ENCODE measurements at regions not wholly inside any gene's neighbourhood (a gene's known extent, or its start where the extent isn't known, plus 50 kb on each side); places are given as distances from the start of the nearest gene placed in this dataset.
"Not testable (repeated sequence)": the region's sequence is repeated elsewhere in the genome, so short reads cannot be mapped to it uniquely, and the experiment has no call there.

- Mint-ChIP-seq H3K27ac (no peak overlapping the region), H3K4me1 (no peaks in the 10 kb centered on the region), H3K27me3 (no peaks in the 10 kb centered on the region), H3K4me3 (no peak overlapping the region), H3K9me3 (no peaks in the 10 kb centered on the region), H3K36me3 (no peaks in the 10 kb centered on the region)
- Histone ChIP-seq H3K27ac (ENCODE audit: low read depth, low read length) (no peak overlapping the region), H3K4me1 (ENCODE audit: insufficient read depth, low read length) (no peaks in the 10 kb centered on the region), H3K27me3 (ENCODE audit: insufficient read depth, low read length) (no peaks in the 10 kb centered on the region), H3K36me3 (ENCODE audit: insufficient read depth, low read length) (no peaks in the 10 kb centered on the region), H3K9me3 (ENCODE audit: control insufficient read depth in 1 of 2, low read length in 2 of 2) (no peaks in the 10 kb centered on the region), H3K4me3 (ENCODE audit: low read length in 2 of 2) (no peak overlapping the region)
- no peak for DNase-seq
- intact Hi-C loops (cut with micrococcal nuclease), result no loop called here
- ChIA-PET CTCF (ENCODE audit: partially characterized antibody) (no interaction called here), POLR2A (ENCODE audit: partially characterized antibody) (no interaction called here)
These were observed 1168.6 kb upstream of the ALCAM start for GRCh38 chr3:104198131-104198530.

GRCh38 chr3:104206925-104207324 is 1159.8 kb upstream of the ALCAM start:
- Mint-ChIP-seq H3K4me1 (no peaks in the 10 kb centered on the region), H3K27me3 (no peaks in the 10 kb centered on the region), H3K4me3 (no peak overlapping the region), H3K27ac (no peak overlapping the region), H3K9me3 (peaks cover 0 to 2% (median 0%) of the 10 kb centered on the region in 8 donors), H3K36me3 (no peaks in the 10 kb centered on the region)
- H3K36me3 ChIP-seq (ENCODE audit: insufficient read depth, low read length), result no peaks in the 10 kb centered on the region
- intact Hi-C loops (cut with micrococcal nuclease), result no loop called here
- ChIA-PET CTCF (ENCODE audit: partially characterized antibody) (no interaction called here), POLR2A (ENCODE audit: partially characterized antibody) (no interaction called here)
- H3K4me3 ChIP-seq (ENCODE audit: low read length in 2 of 2), result no peak overlapping the region
- H3K9me3 ChIP-seq (ENCODE audit: control insufficient read depth in 1 of 2, low read length in 2 of 2), result no peaks in the 10 kb centered on the region
- H3K27ac ChIP-seq (ENCODE audit: low read depth, low read length), result no peak overlapping the region
- no peaks in the 10 kb centered on the region for H3K27me3 ChIP-seq (ENCODE audit: insufficient read depth, low read length)
- H3K4me1 ChIP-seq (ENCODE audit: insufficient read depth, low read length), result no peaks in the 10 kb centered on the region
- no peak for DNase-seq

- Mint-ChIP-seq H3K27ac (no peak overlapping the region), H3K27me3 (no peaks in the 10 kb centered on the region), H3K9me3 (peaks cover 0 to 2% (median 0%) of the 10 kb centered on the region in 8 donors), H3K4me1 (no peaks in the 10 kb centered on the region), H3K36me3 (no peaks in the 10 kb centered on the region), H3K4me3 (no peak overlapping the region)
- POLR2A ChIA-PET (ENCODE audit: partially characterized antibody), result no interaction called here
- Histone ChIP-seq H3K9me3 (ENCODE audit: control insufficient read depth in 1 of 2, low read length in 2 of 2) (no peaks in the 10 kb centered on the region), H3K4me1 (ENCODE audit: insufficient read depth, low read length) (no peaks in the 10 kb centered on the region), H3K36me3 (ENCODE audit: insufficient read depth, low read length) (no peaks in the 10 kb centered on the region), H3K27me3 (ENCODE audit: insufficient read depth, low read length) (no peaks in the 10 kb centered on the region), H3K4me3 (ENCODE audit: low read length in 2 of 2) (no peak overlapping the region), H3K27ac (ENCODE audit: low read depth, low read length) (no peak overlapping the region)
- intact Hi-C loops (cut with micrococcal nuclease), result no loop called here
- CTCF ChIA-PET (ENCODE audit: partially characterized antibody), result no interaction called here
- DNase-seq, result no peak
These were observed 1152.4 kb upstream of the ALCAM start for GRCh38 chr3:104214277-104214676.

- Mint-ChIP-seq H3K4me3 (no peak overlapping the region), H3K4me1 (no peaks in the 10 kb centered on the region), H3K9me3 (peaks cover 0 to 2% (median 0%) of the 10 kb centered on the region in 8 donors), H3K27ac (no peak overlapping the region), H3K36me3 (no peaks in the 10 kb centered on the region), H3K27me3 (no peaks in the 10 kb centered on the region)
- no peak for DNase-seq
- no peaks in the 10 kb centered on the region for H3K9me3 ChIP-seq (ENCODE audit: control insufficient read depth in 1 of 2, low read length in 2 of 2)
- no peak overlapping the region for H3K27ac ChIP-seq (ENCODE audit: low read depth, low read length)
- H3K27me3 ChIP-seq (ENCODE audit: insufficient read depth, low read length), result no peaks in the 10 kb centered on the region
- ChIA-PET CTCF (ENCODE audit: partially characterized antibody) (no interaction called here), POLR2A (ENCODE audit: partially characterized antibody) (no interaction called here)
- H3K4me1 ChIP-seq (ENCODE audit: insufficient read depth, low read length), result no peaks in the 10 kb centered on the region
- no peak overlapping the region for H3K4me3 ChIP-seq (ENCODE audit: low read length in 2 of 2)
- intact Hi-C loops (cut with micrococcal nuclease), result no loop called here
- H3K36me3 ChIP-seq (ENCODE audit: insufficient read depth, low read length), result no peaks in the 10 kb centered on the region
These were observed 1151.8 kb upstream of the ALCAM start for GRCh38 chr3:104214937-104215336.

GRCh38 chr3:104219046-104219445 is 1147.7 kb upstream of the ALCAM start:
- H3K36me3 ChIP-seq (ENCODE audit: insufficient read depth, low read length); H3K4me3 Mint-ChIP-seq; H3K4me1 ChIP-seq (ENCODE audit: insufficient read depth, low read length); H3K27ac Mint-ChIP-seq; DNase-seq; H3K4me1 Mint-ChIP-seq; H3K27ac ChIP-seq (ENCODE audit: low read depth, low read length); intact Hi-C loops (cut with micrococcal nuclease); H3K27me3 ChIP-seq (ENCODE audit: insufficient read depth, low read length); CTCF ChIA-PET (ENCODE audit: partially characterized antibody); H3K27me3 Mint-ChIP-seq; H3K9me3 ChIP-seq (ENCODE audit: control insufficient read depth in 1 of 2, low read length in 2 of 2); POLR2A ChIA-PET (ENCODE audit: partially characterized antibody); H3K4me3 ChIP-seq (ENCODE audit: low read length in 2 of 2); H3K36me3 Mint-ChIP-seq: not testable (repeated sequence)
- H3K9me3 Mint-ChIP-seq, result peaks cover 0 to 13% (median 2%) of the 10 kb centered on the region in 8 donors

- Histone ChIP-seq H3K27ac (ENCODE audit: low read depth, low read length) (no peak overlapping the region), H3K4me3 (ENCODE audit: low read length in 2 of 2) (no peak overlapping the region), H3K36me3 (ENCODE audit: insufficient read depth, low read length) (no peaks in the 10 kb centered on the region), H3K27me3 (ENCODE audit: insufficient read depth, low read length) (no peaks in the 10 kb centered on the region), H3K9me3 (ENCODE audit: control insufficient read depth in 1 of 2, low read length in 2 of 2) (no peaks in the 10 kb centered on the region), H3K4me1 (ENCODE audit: insufficient read depth, low read length) (no peaks in the 10 kb centered on the region)
- ChIA-PET POLR2A (ENCODE audit: partially characterized antibody) (no interaction called here), CTCF (ENCODE audit: partially characterized antibody) (no interaction called here)
- Mint-ChIP-seq H3K4me3 (no peak overlapping the region), H3K27ac (no peak overlapping the region), H3K4me1 (no peaks in the 10 kb centered on the region), H3K36me3 (no peaks in the 10 kb centered on the region), H3K9me3 (peaks cover 0 to 2% (median 0%) of the 10 kb centered on the region in 8 donors), H3K27me3 (no peaks in the 10 kb centered on the region)
- intact Hi-C loops (cut with micrococcal nuclease), result no loop called here
- DNase-seq, result no peak
These were observed 1132.1 kb upstream of the ALCAM start for GRCh38 chr3:104234442-104235194.

- Histone ChIP-seq H3K27me3 (ENCODE audit: insufficient read depth, low read length) (no peaks in the 10 kb centered on the region), H3K4me1 (ENCODE audit: insufficient read depth, low read length) (no peaks in the 10 kb centered on the region), H3K4me3 (ENCODE audit: low read length in 2 of 2) (no peak overlapping the region), H3K9me3 (ENCODE audit: control insufficient read depth in 1 of 2, low read length in 2 of 2) (no peaks in the 10 kb centered on the region), H3K36me3 (ENCODE audit: insufficient read depth, low read length) (no peaks in the 10 kb centered on the region), H3K27ac (ENCODE audit: low read depth, low read length) (no peak overlapping the region)
- intact Hi-C loops (cut with micrococcal nuclease), result no loop called here
- no peak overlapping the region for H3K4me3 Mint-ChIP-seq
- DNase-seq, result no peak
- ChIA-PET CTCF (ENCODE audit: partially characterized antibody) (no interaction called here), POLR2A (ENCODE audit: partially characterized antibody) (no interaction called here)
- no peak overlapping the region for H3K27ac Mint-ChIP-seq
- H3K9me3 Mint-ChIP-seq, result peaks cover 0 to 10% (median 6%) of the 10 kb centered on the region in 8 donors
- H3K27me3 Mint-ChIP-seq, result no peaks in the 10 kb centered on the region
- no peaks in the 10 kb centered on the region for H3K4me1 Mint-ChIP-seq
- H3K36me3 Mint-ChIP-seq, result no peaks in the 10 kb centered on the region
These were observed 1122.0 kb upstream of the ALCAM start for GRCh38 chr3:104244680-104245220.
